ENCODE measurements at regions not wholly inside any gene's neighbourhood (a gene's known extent, or its start where the extent isn't known, plus 50 kb on each side); places are given as distances from the start of the nearest gene placed in this dataset.

GRCh38 chr9:84502066-84502465, 161.5 kb upstream of the SLC28A3 start:
- no peaks in the 10 kb centered on the region for H3K27me3 ChIP-seq (ENCODE audit: control insufficient read depth in 1 of 2, insufficient read depth in 2 of 2, low read length in 2 of 2)

More at GRCh38 chr9:84502066-84502465, 161.5 kb upstream of the SLC28A3 start:
- DNase-seq (ENCODE audit: low spot score) (no peak), ATAC-seq (no peak), FAIRE-seq (no peak)
- Histone ChIP-seq H3K4me2 (ENCODE audit: low read depth, low read length) (no peak overlapping the region), H3K79me2 (ENCODE audit: insufficient read depth, low read length) (no peaks in the 10 kb centered on the region), H3K27ac (ENCODE audit: extremely low read length, insufficient read depth, low read length) (no peak overlapping the region), H2AFZ (ENCODE audit: low read length) (no peak overlapping the region), H3K9ac (ENCODE audit: insufficient read depth, low read depth, low read length) (no peak overlapping the region), H3K4me1 (ENCODE audit: insufficient read depth, low read length) (no peaks in the 10 kb centered on the region), H3K36me3 (replicated peaks in 1 of 2; ENCODE audit: control insufficient read depth in 1 of 2, insufficient read depth in 2 of 2, low read length in 2 of 2) (no peaks in the 10 kb centered on the region), H3K4me3 (replicated peaks in 1 of 3; ENCODE audit: insufficient read depth in 1 of 3, low read depth in 2 of 3, low read length in 3 of 3) (no peak overlapping the region), H3K9me3 (ENCODE audit: low read length) (no peaks in the 10 kb centered on the region), H4K20me1 (ENCODE audit: insufficient read depth, low read length) (no peaks in the 10 kb centered on the region)
- intact Hi-C loops (cut with micrococcal nuclease; ENCODE audit: unreplicated experiment), result no loop called here
- ChIA-PET CTCF (ENCODE audit: low intra/inter-chr PET ratio, low total read pairs) (no interaction called here), POLR2A (no interaction called here)
- TF ChIP-seq FOXJ3 (CRISPR knock-in tag; IDR thresholded peaks at IDR 0.05; ENCODE audit: borderline replicate concordance) (no peak), FOXO4 (CRISPR knock-in tag; conservative IDR thresholded peaks at IDR 0.05) (no peak), KDM3A (CRISPR knock-in tag; IDR thresholded peaks at IDR 0.05; ENCODE audit: low read depth) (no peak), PITX1 (CRISPR knock-in tag; IDR thresholded peaks at IDR 0.05) (no peak), ZSCAN30 (CRISPR knock-in tag; IDR thresholded peaks at IDR 0.05) (no peak), AHR (CRISPR knock-in tag; IDR thresholded peaks at IDR 0.05) (no peak), ZNF879 (CRISPR knock-in tag; IDR thresholded peaks at IDR 0.05) (no peak), ZBTB1 (CRISPR knock-in tag; IDR thresholded peaks at IDR 0.05; ENCODE audit: borderline replicate concordance) (no peak), ZNF576 (CRISPR knock-in tag; IDR thresholded peaks at IDR 0.05) (no peak), HINFP (CRISPR knock-in tag; IDR thresholded peaks at IDR 0.05; ENCODE audit: low read depth) (no peak), ZNF780A (CRISPR knock-in tag; IDR thresholded peaks at IDR 0.05) (no peak), ZNF530 (CRISPR knock-in tag; IDR thresholded peaks at IDR 0.05; ENCODE audit: low read depth) (no peak), ZNF766 (CRISPR knock-in tag; IDR thresholded peaks at IDR 0.05; ENCODE audit: borderline replicate concordance) (no peak), FOXC1 (CRISPR knock-in tag; IDR thresholded peaks at IDR 0.05; ENCODE audit: borderline replicate concordance) (no peak), NFIC (IDR thresholded peaks at IDR 0.05; ENCODE audit: low read length) (no peak), PHF5A (CRISPR knock-in tag; IDR thresholded peaks at IDR 0.05; ENCODE audit: low read depth, unreplicated experiment) (no peak), SUZ12 (IDR thresholded peaks at IDR 0.05; ENCODE audit: low read depth, low read length) (no peak), BRCA1 (CRISPR knock-in tag; IDR thresholded peaks at IDR 0.05) (no peak)
- in situ Hi-C loops (cut with HindIII; ENCODE audit: extremely low pct_ligation_motif_present, low pct_unique_long_range_greater_than_20kb), result no loop called here
- no TSS peak for BruUV-seq (replicated peaks)

All from HepG2 (cell line).